IMR-90 (cell line): ENCODE measurements at regions not wholly inside any gene's neighbourhood (a gene's known extent, or its start where the extent isn't known, plus 50 kb on each side); places are given as distances from the start of the nearest gene placed in this dataset.

ENCODE experiments used
- ATAC-seq: fragments of 200-7000 bp; cut with Tn5 transposase; 2 replicates; pipeline ENCODE4 v1.9.1; 2020; ENCODE audit warnings: low read depth, mild to moderate bottlenecking, moderate library complexity
- BruUV-seq: library from RNA; stranded (reverse); fragments of 400-500 nt; replicated peaks from 2 replicates; lab custom pipeline; 2021; lab: Mats Ljungman, UMichigan
- CTCF ChIA-PET: fragments of 300-600 bp; formaldehyde crosslinking; extraction: SDS; loops from one replicate; lab custom pipeline; 2021; ENCODE audit warnings: antibody characterized with exemption; lab: Yijun Ruan, JAX
- POLR2A ChIA-PET: fragments of 300-600 bp; sonication (Branson Sonifier 250); formaldehyde crosslinking; loops from one replicate; lab custom pipeline; 2022; ENCODE audit warnings: antibody characterized with exemption; ENCODE audit not compliant: unreplicated experiment; lab: Charles Lee
- DNase-seq: peaks from one replicate; pipeline ENCODE4 v3.0.0; 2013
- H2AFZ ChIP-seq: replicated peaks from 2 replicates; pipeline ENCODE3; 2013; ENCODE audit warnings: low read length, mild to moderate bottlenecking; ENCODE audit not compliant: poor library complexity
- H2AK5ac ChIP-seq: 2 replicates; pipeline ENCODE4 v1.6.1; 2013; ENCODE audit warnings: low read depth, low read length, inconsistent platforms
- H2AK9ac ChIP-seq: replicated peaks from 2 replicates; pipeline ENCODE3; 2013; ENCODE audit warnings: mild to moderate bottlenecking, low read depth, low read length, moderate library complexity; ENCODE audit not compliant: poor library complexity
- H2BK120ac ChIP-seq: 2 replicates; pipeline ENCODE4 v1.6.1; 2013; ENCODE audit warnings: low read depth, low read length, inconsistent platforms
- H2BK15ac ChIP-seq: 3 replicates; pipeline ENCODE4 v1.6.1; 2013; ENCODE audit warnings: low read depth, low read length, inconsistent platforms
- H2BK20ac ChIP-seq: 2 replicates; pipeline ENCODE4 v1.6.1; 2013; ENCODE audit warnings: low read depth, mild to moderate bottlenecking, inconsistent platforms, low read length, moderate library complexity
- H2BK5ac ChIP-seq: 2 replicates; pipeline ENCODE4 v1.6.1; 2013; ENCODE audit warnings: mild to moderate bottlenecking, low read depth, low read length, inconsistent platforms; ENCODE audit not compliant: poor library complexity, severe bottlenecking
- H3K14ac ChIP-seq: replicated peaks from 2 replicates; pipeline ENCODE4 v1.6.1; 2013; ENCODE audit warnings: low read depth, low read length, inconsistent platforms
- H3K18ac ChIP-seq: 2 replicates; pipeline ENCODE4 v1.6.1; 2013; ENCODE audit warnings: low read depth, low read length, control low read depth
- H3K23ac ChIP-seq: 2 replicates; pipeline ENCODE4 v1.6.1; 2013; ENCODE audit warnings: low read depth, low read length, inconsistent platforms
- H3K27ac ChIP-seq: 2 replicates; pipeline ENCODE4 v1.5.1; 2013; ENCODE audit warnings: mild to moderate bottlenecking, control low read depth, low read length; ENCODE audit not compliant: insufficient read depth
- H3K27me3 ChIP-seq: 2 replicates; pipeline ENCODE4 v1.6.1; 2013; ENCODE audit warnings: low read length; ENCODE audit not compliant: control insufficient read depth, insufficient read depth
- H3K36me3 ChIP-seq: 2 replicates; pipeline ENCODE4 v1.6.1; 2013; ENCODE audit warnings: low read length, mixed read lengths; ENCODE audit not compliant: control insufficient read depth, insufficient read depth
- H3K4ac ChIP-seq: 2 replicates; pipeline ENCODE4 v1.6.1; 2013; ENCODE audit warnings: low read depth, low read length, inconsistent platforms
- H3K4me1 ChIP-seq: 2 replicates; pipeline ENCODE4 v1.6.1; 2013; ENCODE audit warnings: low read length, mixed read lengths; ENCODE audit not compliant: control insufficient read depth, insufficient read depth
- H3K4me2 ChIP-seq: 2 replicates; pipeline ENCODE4 v1.6.1; 2013; ENCODE audit warnings: low read depth, mild to moderate bottlenecking, control low read depth, low read length, moderate library complexity
- H3K4me3 ChIP-seq: 2 replicates; pipeline ENCODE4 v1.5.1; 2013; ENCODE audit warnings: low read depth, mild to moderate bottlenecking, control low read depth, low read length, moderate library complexity; ENCODE audit not compliant: insufficient read depth
- H3K56ac ChIP-seq: 2 replicates; pipeline ENCODE4 v1.6.1; 2013; ENCODE audit warnings: low read length, inconsistent platforms; ENCODE audit not compliant: insufficient read depth; ENCODE audit errors: extremely low read depth
- H3K79me1 ChIP-seq, 2 experiments: 2 replicates each; pipeline ENCODE4 v1.6.1; 2013; ENCODE audit warnings: low read length in 2 of 2, inconsistent platforms in 1 of 2, low read depth in 1 of 2
- H3K9ac ChIP-seq: 2 replicates; pipeline ENCODE4 v1.6.1; 2013; ENCODE audit warnings: low read depth, low read length, control low read depth
- H3K9me1 ChIP-seq: 2 replicates; pipeline ENCODE4 v1.6.1; 2013; ENCODE audit warnings: low read length, inconsistent platforms; ENCODE audit not compliant: insufficient read depth
- H3K9me3 ChIP-seq: 2 replicates; pipeline ENCODE4 v1.6.1; 2013; ENCODE audit warnings: low read length; ENCODE audit not compliant: control insufficient read depth, insufficient read depth
- H4K20me1 ChIP-seq: 2 replicates; pipeline ENCODE4 v1.6.1; 2013; ENCODE audit warnings: low read length, inconsistent platforms; ENCODE audit not compliant: insufficient read depth
- H4K5ac ChIP-seq: 2 replicates; pipeline ENCODE4 v1.6.1; 2013; ENCODE audit warnings: mild to moderate bottlenecking, low read depth, low read length, control low read depth
- H4K8ac ChIP-seq, 2 experiments: 2 replicates each; pipeline ENCODE4 v1.6.1; 2013; ENCODE audit warnings: low read depth in 2 of 2, low read length in 2 of 2, control low read depth in 1 of 2, inconsistent platforms in 1 of 2
- H4K91ac ChIP-seq: 2 replicates; pipeline ENCODE4 v1.6.1; 2013; ENCODE audit warnings: low read depth, low read length, inconsistent platforms; ENCODE audit not compliant: insufficient read depth
- BHLHE40 ChIP-seq: fragments of 150-350 bp; IDR thresholded peaks from 2 replicates; pipeline ENCODE4 v1.6.1; 2016; ENCODE audit warnings: mild to moderate bottlenecking, low read depth, low read length
- CEBPB ChIP-seq: IDR thresholded peaks from 2 replicates; pipeline ENCODE4 v1.6.1; 2012; ENCODE audit warnings: low read depth, low read length, improper control_type of control experiment
- MXI1 ChIP-seq: IDR thresholded peaks from 2 replicates; pipeline ENCODE4 v1.6.1; 2012; ENCODE audit warnings: low read depth, mild to moderate bottlenecking, low read length, moderate library complexity, borderline replicate concordance
- RFX5 ChIP-seq: IDR thresholded peaks from 2 replicates; pipeline ENCODE4 v1.8.0; 2012; ENCODE audit warnings: low read depth, mild to moderate bottlenecking, low read length, moderate library complexity
- SMC3 ChIP-seq: fragments of 150-350 bp; IDR thresholded peaks from 2 replicates; pipeline ENCODE4 v1.6.1; 2016; ENCODE audit warnings: low read depth, mild to moderate bottlenecking, antibody characterized with exemption, low read length, moderate library complexity
- WGBS, 2 experiments: methylation state at CpG; one replicate each; pipeline versions ENCODE4 v1.1.5 to v1.1.7; 2013; ENCODE audit warnings: missing lambda C conversion rate in 2 of 2; ENCODE audit not compliant: insufficient read length in 1 of 2; ENCODE audit errors: extremely low coverage in 2 of 2; 5-methylcytosine and 5-hydroxymethylcytosine counted together
- dilution Hi-C: fragments of 300-500 bp; cut with HindIII; formaldehyde crosslinking; loops from one replicate; pipeline ENCODE4 v1.14.3; 2018; ENCODE audit warnings: low sequenced_read_pairs; ENCODE audit not compliant: unreplicated experiment
- in situ Hi-C: fragments of 300-500 bp; cut with MboI; formaldehyde crosslinking; loops from 3 replicates; pipeline ENCODE4 v1.14.3; 2019; ENCODE audit warnings: low sequenced_read_pairs, inconsistent platforms, mixed read lengths
- intact Hi-C: fragments of 100-400 bp; cut with micrococcal nuclease; formaldehyde crosslinking; loops from 2 replicates; pipeline ENCODE4 v1.10.0; 2022

GRCh38 chr14:38135106-38135867 lies 72.4 kb upstream of the SSTR1 start (continued):
- TF ChIP-seq MXI1, result no peak

GRCh38 chr14:38137005-38137404 lies 70.7 kb upstream of the SSTR1 start:
- no peak overlapping the region for H4K8ac ChIP-seq
- no peak overlapping the region for H2AK9ac ChIP-seq
- H3K4ac ChIP-seq, result no peak overlapping the region
- intact Hi-C loops, result no loop called here
- H3K27ac ChIP-seq, result no peak overlapping the region
- no peak overlapping the region for H2BK120ac ChIP-seq
- in situ Hi-C loops, result no loop called here
- no peak for TF ChIP-seq BHLHE40
- 0 out of 2 replicates have a peak, but pooled peaks have one; percentile 33 for TF ChIP-seq CEBPB
- TF ChIP-seq SMC3, result no peak
- no peak for TF ChIP-seq RFX5
- no peaks in the 10 kb centered on the region for H3K27me3 ChIP-seq
- H3K4me1 ChIP-seq, result peaks cover 6% of the 10 kb centered on the region
- 0 out of 2 replicates have a peak, but pooled peaks cover 2% of the 10 kb centered on the region for H3K9me1 ChIP-seq
- no peak overlapping the region for H3K4me2 ChIP-seq
- H3K36me3 ChIP-seq, result no peaks in the 10 kb centered on the region
- H2BK5ac ChIP-seq, result no peak overlapping the region
- BruUV-seq, result no TSS peak
- no peak overlapping the region for H2AK5ac ChIP-seq
- H3K79me1 ChIP-seq, result no peaks in the 10 kb centered on the region
- H2BK20ac ChIP-seq, result no peak overlapping the region
- H4K5ac ChIP-seq, result no peak overlapping the region
- H3K4me3 ChIP-seq, result no peak overlapping the region
- WGBS, 2 experiments, result no CpG with 5 or more reads among the region's 1 CpG
- no peak overlapping the region for H4K91ac ChIP-seq
- no peaks in the 10 kb centered on the region for H4K20me1 ChIP-seq
- H3K18ac ChIP-seq, result no peak overlapping the region
- H3K23ac ChIP-seq, result no peak overlapping the region
- H3K9ac ChIP-seq, result no peak overlapping the region
- ATAC-seq (peak; percentile 69), DNase-seq (peak; percentile 59)
- H2BK15ac ChIP-seq, result no peak overlapping the region
- no peaks in the 10 kb centered on the region for H3K9me3 ChIP-seq
- ChIA-PET CTCF (no interaction called here), POLR2A (no interaction called here)
- dilution Hi-C loops, result no loop called here
- no peak overlapping the region for H3K14ac ChIP-seq
- no peak overlapping the region for H3K56ac ChIP-seq
- no peak overlapping the region for H2AFZ ChIP-seq
